ENCODE measurements at regions not wholly inside any gene's neighbourhood (a gene's known extent, or its start where the extent isn't known, plus 50 kb on each side); places are given as distances from the start of the nearest gene placed in this dataset.
A peak's percentile ranks its signal among the peaks of the same experiment; 100 is the strongest.

DNA sequence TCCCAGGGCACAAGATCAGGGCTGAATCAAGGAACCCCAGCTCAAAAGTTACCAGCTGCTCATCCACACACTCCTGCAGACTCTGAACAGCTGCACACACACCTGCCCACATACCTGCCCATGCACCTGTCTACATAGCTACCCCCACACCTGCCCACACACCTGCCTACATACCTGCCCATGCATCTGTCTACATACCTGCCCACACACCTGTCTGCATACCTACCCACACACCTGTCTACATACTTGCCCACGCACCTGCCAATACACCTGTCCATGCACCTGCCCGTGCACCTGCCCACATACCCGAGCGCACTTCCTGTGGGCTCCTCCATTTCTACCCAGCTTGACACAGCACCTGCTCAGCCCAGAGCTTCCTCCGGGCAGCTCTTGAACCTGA is 122.8 kb upstream of the AGAP1 start:
- DNase-seq: no peak

DNA sequence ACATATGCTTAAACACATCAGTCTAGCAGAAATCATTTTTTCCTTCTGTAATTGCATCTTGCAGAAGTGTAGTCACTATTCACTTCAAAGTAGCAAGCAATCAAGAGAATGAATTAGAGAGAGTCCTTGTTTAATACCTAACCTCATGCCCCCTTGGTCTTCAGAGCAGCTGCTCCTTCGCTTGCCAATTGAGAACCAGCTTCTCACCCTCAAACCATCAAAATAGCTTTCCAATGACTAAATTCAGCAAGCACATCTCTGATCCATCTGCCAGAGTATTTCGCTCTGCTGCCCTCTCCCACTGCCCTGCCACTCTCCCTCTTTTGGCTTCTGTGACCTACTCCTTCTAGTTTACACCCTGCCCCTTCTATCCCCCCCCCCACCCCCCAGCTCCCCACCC is 120.7 kb upstream of the AGAP1 start:
- no peak for DNase-seq

DNA sequence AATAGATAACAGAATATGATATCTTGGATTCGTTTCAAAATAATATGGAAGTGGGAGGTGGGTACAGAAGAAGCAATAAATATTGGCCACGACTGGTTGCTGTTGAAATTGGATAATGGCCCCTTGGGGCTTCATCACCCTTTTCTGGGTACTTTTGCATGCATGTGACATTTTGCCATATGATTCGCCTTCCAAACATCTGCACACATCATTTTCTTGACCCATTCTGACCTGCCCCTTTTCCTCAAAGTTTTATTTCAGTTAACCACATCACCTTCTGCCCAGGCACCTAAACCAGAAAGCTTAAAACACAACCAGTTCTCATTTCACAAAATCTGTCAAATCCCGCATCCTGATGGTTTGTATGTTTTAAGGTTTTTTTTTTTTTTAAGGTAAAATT is 116.7 kb upstream of the AGAP1 start:
- DNase-seq: no peak

DNA sequence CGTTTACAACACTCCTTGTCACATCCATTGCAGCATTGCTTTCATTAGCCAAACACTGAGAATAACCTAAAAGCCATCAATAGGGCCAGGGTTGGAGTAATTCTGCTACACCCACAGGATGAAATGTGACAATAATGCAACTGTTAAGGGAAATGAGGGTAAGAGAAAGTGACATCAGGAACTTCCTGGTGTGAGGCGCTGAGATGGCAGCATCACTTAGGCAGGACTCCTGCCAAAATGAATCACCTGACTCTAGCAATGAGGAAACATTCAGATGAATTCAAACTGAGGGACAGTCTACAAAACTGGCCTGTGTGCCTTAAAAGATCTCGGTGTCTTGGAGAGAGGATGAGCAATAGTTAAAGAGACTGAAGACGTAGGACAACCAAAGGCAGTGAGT is 115.6 kb upstream of the AGAP1 start:
- no peak for DNase-seq

DNA sequence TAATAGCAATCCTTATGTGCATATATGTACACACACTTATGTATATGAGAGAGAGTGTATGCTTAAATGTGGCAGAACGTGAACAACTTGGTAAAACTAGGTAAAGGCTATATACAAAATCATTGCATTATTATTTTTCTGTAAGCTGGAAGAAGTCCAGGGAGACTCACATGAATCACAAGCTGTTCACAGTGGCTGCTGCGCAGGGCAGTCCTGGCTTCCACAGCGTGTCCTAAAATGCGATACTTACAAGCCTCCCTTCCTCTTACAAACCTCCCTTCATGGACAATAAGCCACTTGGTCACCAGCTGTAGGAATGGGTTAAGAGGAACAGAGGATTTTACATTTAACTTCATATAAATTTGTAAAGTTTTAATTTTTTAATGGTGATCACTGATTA is 114.9 kb upstream of the AGAP1 start:
- no peak for DNase-seq

DNA sequence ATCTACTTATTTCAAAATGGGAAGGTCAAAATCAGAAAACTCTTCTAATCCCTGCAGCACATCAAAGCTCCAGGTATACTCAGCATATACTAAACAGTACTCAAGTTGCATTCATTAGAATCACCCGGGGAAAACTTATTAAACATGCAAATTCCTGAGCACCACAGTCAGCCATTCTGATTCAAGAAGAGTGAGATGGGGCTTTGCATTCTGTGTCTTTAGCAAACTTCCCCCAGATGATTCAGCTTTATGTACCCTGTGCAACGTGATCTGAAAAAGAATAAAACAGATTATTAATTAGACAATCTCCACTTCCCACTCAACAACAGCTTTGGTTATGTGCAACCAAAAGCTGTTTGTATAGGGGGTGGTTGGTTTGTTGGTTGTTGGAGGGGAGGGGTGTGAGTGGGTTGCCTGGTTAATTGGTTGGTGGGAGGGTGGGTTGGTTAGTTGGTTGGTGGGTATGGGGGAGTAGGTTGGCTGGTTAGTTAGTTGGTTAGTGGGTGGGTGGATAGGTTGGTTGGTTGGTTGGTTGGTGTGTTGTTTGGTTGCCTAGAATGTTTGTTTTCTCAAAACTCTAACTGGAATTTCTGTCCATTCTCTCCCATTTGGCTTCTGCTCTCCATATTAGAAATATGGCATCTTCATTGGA is 112.5 kb upstream of the AGAP1 start:
- DNase-seq: no peak

DNA sequence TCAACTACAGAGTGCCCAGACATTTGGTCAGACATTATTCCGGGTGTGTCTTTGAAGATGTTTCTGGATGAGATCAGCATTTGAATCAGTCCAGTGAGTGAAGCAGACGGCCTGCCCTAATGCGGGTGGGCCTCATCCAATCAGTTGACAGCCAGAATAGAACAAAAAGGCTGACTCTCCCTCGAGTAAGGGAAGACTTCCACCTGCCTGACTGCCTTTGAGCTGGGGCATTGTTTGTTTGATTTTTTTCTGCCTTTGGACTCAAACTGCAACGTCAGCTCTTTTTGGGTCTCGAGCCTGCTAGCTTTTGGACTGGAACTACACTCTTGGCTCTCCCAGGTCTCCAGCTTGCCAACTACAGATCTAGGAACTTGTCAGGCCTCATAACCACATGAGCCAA is 111.7 kb upstream of the AGAP1 start:
- no peak for DNase-seq

DNA sequence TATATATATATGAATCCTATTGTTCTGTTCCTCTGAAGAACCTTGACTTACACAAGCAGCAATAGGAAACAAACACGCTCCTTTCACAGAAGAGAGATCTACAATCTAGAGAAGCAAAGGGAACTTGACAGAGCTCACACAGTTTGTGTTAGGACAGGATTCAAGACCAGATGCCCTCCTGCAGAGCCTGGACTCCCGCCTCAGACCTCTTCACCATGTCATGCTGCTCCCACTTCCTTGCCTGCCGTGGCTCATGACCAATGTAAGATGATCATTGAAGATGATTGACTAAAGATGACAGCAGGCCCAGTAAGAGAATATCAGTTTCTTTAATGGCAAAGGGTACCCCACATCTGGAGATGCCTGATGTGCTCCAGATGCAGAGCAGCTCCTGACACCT is 111.2 kb upstream of the AGAP1 start:
- no peak for DNase-seq

DNA sequence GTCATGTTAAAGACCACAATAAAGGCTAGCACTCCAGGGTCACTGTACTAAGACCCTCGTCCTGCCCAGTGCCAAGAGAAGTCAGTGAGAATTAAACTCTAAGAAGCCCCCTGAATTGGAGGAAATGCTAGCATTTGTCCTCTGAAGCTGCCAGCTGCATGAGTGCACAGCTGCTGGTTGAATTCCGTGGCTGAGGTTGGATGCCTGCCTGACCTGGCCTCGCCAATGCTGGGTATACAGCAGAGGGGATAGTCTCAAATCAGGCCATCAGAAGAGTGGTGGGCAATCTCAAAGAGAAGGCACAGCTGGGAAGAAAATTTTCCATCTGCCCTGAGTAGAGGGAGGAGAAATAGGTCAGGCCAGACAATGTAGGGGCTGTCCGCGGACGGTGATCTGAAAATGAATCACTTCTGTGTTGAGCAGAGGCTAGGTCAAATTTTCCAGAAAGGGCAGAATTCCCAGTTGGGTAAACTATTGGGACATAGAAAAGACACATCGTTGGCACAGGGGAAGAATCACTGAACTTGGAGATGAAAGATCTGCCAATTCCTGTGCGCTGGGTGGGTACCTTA is 110.5 kb upstream of the AGAP1 start:
- DNase-seq: no peak

DNA sequence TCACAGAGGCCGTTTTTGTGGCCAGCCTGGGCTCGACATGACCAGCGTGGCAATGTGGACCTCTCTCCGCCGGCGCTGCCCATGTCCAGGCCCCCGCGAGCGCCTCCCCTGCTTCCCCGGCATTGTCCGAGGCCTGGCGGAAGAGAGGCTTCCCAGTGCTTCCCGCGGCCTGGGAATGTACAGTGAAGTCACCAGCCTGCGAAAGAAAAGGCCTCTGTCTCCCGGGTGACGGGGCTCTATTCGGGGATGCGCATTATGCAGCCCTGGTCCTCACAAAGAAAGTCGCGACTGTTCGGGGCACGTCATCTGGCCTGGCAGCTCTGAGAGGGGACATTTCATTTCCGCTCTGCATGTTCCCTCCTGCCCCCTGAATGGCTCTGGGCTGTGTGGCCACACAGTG is 109.2 kb upstream of the AGAP1 start:
- no peak for DNase-seq

DNA sequence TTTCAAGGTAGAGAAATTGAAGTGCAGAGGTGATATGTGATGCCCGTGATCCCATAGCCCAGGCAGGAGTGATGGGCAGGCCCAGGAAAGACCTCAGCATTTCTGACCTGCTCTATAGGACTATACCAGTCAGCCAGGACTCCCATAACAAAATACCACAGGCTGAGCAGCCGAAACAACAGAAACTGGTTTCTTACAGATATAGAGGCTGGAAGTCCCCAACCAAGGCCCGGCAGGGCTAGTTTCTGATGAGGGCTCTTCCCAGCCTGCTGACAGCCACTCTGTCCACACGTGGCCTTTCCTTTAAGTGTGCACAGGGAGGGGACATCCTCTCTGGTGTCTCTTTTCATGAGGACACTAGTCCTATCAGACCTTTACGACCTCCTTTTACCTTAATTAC is 104.2 kb upstream of the AGAP1 start:
- DNase-seq: no peak

DNA sequence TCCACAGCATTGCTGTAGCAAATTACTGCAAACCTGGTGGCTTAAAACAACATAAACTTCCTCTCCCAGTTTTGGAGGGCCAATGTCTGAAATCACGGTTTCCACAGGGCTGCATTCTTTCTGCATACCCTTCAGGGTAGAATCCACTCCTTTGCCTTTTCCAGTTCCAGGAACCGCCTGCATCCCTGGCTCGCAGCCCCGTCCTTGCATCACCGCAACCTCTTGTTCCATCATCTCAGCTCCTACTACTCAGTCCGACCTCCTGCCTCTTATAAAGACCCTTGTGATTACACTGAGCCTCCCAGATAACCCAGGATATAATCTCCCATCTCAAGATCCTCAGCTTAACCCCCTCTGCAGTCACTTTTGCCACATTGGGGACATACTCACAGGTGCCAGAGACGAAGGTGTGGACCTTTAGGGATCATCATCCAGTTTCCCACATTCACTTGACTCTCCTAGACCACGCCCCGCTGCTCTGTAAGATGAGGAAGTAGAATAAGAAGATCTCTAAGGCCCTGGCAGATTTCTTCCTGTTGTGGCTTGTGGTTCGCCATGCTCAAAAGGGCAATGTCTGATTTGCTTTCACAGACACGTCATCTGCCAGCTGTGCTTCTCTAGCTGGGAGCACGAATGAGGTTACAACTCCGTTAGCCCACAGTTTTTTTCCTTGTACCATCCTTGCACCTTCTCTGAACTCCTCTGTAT is 103.6 kb upstream of the AGAP1 start:
- no peak for DNase-seq

DNA sequence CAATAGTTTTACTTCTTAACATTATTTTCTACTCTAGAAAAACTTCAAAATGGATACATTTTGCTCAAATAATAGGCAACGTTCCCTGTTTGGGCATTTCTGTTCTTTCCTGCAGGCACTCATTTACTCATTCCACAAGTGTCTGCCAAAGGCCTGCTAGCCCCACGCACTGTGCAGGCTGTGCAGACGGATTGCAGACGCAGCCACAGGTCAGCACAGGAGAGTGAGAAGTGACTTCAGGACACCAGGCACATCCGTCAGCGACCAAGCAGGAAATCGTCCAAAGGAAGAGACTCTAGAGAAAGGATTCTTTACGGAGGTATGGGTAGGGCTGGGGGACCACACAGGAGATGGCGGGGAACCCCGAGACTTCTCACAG is 103.0 kb upstream of the AGAP1 start:
- DNase-seq: no peak

DNA sequence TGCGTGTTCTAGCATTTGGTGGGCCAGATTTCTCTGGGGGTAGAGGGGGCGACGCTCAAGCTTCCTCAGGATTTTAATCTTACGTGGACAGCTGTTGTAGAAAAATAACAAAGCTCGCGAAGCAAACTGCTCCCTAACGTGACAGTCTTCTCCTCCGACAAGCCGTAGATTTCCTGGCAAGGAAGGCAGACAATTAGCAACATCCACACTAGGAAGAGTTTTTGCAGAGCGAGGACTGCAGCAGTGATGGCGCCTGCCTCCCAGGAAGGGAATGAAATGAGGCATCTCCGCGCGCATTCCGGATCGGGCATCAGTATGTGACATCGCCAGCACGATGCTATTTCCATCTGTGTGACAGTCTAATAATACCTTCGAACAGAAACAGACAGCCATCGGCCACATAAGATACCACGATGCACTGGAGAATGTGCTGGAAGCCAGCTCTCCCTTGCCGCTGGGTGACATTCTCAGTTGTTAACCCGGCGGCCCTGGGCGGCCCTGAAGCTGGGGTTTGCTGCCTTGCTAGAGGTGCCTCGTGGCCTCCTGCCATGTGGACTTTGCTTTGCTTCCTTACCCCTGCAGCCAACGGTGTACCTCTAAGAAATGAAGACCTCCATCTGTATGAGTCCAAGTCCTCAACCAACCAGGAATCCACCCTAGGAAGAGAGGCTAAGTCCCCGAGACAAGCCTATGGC is 101.8 kb upstream of the AGAP1 start:
- no peak for DNase-seq

DNA sequence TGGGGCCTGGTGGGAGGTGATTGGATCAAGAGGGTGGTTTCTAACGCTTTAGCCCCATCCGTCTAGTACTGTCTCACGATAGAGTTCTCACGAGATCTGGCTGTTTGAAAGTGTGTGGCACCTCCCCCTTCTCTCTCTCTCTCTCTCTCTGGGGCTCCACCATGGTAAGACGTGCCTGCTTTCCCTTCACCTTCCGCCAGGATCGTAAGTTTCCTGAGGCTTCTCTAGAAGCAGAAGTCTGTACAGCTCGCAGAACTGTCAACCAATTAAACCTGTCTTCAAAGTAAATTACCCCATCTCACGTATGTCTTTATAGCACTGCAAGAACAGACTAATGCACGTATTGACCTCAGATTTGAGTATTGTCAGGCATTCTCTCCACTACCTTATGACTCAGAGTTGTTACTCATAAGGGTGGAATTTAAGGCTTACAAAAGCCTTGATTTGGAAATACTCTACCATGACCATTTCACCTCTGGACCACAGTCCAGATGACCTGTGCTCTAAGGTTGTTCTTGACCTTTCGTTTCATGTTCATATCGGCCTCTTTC is 99.5 kb upstream of the AGAP1 start:
- DNase-seq: peak; percentile 38

DNA sequence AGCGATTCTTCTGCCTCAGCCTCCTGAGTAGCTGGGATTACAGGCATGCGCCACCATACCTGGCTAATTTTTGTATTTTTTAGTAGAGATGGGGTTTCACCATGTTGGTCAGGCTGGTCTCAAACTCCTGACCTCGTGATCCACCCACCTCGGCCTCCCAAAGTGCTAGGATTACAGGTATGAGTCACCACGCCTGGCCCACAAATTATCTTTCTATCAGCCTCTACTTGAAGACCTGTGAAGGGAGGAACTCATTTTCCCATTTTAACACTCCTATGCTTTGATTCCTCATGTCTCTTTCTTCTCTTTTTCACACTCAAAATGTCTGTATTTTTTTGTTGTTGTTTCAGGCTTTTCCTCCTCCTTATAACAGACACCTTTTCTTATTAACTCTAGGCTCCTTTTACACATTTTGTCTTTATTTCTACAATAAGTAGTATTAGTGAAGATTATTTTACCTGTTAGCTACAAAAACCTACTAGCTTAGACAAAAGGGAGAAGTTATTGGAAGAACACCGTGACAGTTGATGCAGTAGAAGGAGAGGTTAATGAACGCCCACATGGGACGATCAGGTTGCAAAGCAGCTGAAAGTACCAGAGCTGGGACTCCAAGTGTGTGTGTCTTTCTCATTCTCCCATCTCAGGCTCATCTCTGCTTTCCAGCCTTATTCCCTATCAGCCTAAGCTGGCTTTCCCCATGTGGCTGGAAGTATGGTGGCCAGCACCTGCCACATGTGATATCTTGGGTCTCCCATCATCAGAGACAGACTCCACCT is 97.6 kb upstream of the AGAP1 start:
- no peak for DNase-seq

DNA sequence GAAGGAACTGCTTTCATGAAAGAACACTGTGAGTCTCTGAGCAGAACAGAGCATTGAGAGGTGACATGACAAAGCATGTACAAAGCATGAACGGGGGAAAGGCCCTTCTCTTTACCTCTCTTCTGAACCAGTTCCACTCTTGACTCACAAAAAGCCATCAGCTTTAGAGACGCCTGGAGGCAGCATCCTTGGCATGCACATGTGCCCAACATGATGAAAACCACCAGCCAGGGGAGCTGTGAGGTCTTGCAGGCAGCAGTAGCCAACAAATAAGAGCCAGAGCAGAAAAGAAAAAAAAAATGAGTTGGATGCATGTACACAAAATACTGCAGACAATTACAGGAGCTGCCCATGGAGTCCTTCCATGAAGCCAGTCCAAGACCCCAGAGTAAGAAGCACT is 95.5 kb upstream of the AGAP1 start:
- no peak for DNase-seq

DNA sequence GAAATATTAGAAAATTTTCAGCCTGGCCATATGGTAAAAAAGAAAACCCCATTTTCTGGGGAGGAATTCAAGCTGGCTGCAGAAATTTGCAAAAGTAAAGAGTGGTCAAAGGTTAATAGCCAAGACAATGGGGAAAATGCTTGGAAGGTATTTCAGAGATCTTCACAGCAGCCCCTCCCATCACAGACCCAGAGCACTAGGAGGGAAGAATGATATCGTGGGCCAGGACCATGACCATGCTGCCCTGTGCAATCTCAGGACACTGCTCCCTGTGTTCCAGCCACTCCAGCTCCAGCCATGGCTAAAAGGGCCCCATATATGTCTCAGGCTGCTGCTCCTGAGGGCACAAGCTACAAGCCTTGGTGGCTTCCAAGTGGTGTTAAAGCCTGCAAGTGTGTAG is 93.9 kb upstream of the AGAP1 start:
- DNase-seq: no peak

DNA sequence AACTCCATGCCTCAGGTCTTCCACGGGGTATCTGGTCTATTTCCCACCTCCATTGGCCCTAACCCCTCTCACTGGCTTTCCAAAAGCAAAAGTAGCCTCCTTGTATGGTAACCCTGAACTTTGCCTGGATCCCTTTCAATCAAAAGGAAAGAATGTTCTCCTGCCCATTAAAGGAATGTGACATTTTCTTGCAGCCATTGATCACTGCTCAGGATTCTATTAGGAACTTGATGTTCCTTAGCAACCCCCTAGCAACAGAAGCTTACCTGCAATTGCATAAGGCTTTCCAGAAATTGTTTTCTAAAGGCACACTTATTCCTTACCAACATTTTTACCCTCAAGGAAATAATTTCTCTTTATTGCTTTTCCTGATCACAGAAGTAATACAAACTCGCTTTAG is 91.4 kb upstream of the AGAP1 start:
- DNase-seq: no peak

DNA sequence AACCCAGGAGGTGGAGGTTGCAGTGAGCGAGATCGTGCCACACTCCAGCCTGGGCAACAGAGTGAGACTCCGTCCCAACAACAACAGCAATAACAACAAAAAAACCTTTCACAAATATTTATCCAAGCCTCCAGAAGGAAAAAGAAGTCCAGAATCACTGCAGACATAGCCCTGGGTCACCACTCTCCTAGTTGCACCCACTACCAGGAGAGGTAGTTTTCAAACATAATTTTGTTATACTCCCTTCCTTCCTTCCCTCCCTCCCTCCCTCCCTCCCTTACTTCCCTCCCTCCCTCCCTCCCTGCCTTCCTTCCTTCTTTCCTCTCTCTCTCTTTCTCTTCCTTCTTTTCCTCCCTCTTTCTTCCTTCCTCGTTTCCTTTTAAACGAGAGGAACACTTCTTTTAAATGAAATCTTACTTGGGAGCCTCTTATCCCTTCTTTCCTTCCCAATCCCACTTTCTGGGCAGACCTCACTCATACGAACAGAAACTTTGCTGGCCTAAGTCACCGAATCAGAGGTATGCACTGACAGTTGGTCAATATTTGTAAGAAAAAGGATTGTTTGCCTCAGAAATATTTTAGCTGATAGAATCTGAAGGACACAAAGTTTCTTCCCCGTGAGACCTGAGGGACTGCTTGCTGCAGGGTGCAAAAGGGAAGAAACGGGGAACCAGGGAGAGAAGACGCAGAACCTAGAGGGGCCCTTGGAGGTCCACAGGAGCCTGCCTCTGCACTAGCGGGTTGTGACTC is 88.1 kb upstream of the AGAP1 start:
- DNase-seq: no peak

DNA sequence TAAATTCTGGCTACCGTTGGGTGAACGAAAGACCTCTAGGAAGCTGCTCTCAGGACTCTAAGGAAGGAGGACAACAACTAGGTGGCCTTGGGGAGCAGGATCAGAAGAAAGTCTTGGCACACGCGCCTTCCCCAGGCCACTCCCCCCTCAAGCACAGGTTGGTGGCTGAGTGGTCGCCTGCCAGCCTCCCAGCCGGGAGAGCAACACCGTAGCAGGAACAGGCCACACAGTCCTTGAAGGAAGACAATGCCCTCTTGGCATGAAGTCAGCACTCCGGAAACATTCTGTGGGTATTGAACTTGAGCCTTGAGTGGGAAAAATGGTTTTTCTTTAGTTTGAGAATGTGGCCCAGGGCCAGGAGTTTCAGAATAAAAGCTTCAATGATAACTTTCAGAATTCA is 87.4 kb upstream of the AGAP1 start:
- DNase-seq: no peak

DNA sequence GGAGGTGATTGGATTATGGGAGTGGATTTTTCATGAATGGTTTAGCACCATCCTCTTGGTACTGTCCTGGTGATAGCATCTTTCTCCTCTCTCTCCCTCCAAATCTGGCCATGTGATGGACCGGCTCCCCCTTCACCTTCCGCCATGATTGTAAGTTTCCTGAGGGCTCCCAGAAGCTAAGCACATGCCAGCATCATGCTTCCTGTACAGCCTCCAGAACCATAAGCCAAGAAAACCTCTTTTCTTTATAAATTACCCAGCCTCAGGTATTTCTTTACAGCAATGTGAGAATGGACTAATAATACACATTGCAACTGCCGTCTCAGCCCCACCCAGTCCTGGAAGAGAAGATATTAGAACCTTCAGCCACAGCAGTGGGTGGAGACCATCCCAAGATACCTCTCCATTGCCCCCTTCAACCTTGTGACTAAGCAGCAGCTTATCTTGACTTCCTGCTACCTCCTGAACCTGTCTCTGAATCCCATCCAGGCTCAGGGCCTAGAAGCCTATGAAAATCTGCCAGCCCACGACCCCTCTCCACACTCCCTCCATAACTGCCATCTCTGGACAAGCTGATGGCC is 81.8 kb upstream of the AGAP1 start:
- DNase-seq: no peak

Measured in 8988T (cell line).